ENCODE measurements at regions not wholly inside any gene's neighbourhood (a gene's known extent, or its start where the extent isn't known, plus 50 kb on each side); places are given as distances from the start of the nearest gene placed in this dataset.

DNA sequence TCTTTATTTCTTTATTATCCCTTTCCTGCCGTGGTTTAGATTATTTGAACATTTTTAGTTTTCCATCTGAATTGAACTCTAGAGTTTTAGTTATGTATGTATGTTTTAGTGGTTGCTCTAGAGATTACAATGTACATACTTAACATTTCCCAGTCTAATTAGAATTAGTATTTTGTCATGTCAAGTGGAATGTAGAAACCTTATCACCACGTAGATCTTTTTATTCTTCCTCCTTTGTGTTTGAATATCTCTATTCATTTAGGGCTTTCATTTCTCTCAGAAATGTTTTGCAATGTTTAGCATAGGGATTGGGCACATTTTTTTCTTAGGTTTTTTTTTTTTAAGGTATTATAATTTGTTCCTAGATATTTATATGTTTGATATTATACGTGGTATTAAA, 73.1 kb upstream of the EZR start:
- H2BK5ac ChIP-seq (ENCODE audit: low read depth, low read length) = no peak overlapping the region
- no peaks in the 10 kb centered on the region for H3K79me1 ChIP-seq (ENCODE audit: low read depth, low read length)
- no peak overlapping the region for H2BK12ac ChIP-seq (ENCODE audit: low read depth, low read length)
- POLR2A ChIA-PET (ENCODE audit: partially characterized antibody) = no interaction called here
- CTCF ChIA-PET (ENCODE audit: partially characterized antibody) = no interaction called here
- DNase-seq (ENCODE audit: low read depth in 1 of 2, low spot score in 2 of 2) = no peak
- no peak overlapping the region for H2BK120ac ChIP-seq (replicated peaks; ENCODE audit: low read depth, low read length)
- no peak overlapping the region for H2AFZ ChIP-seq (ENCODE audit: low read length)
- H3K23me2 ChIP-seq (ENCODE audit: low read depth, low read length) = no peaks in the 10 kb centered on the region
- H3K27me3 ChIP-seq (replicated peaks in 1 of 4; ENCODE audit: control insufficient read depth in 3 of 4, extremely low read depth in 1 of 4, insufficient read depth in 3 of 4, low read length in 3 of 4) = no peaks in the 10 kb centered on the region
- no peak overlapping the region for H3K56ac ChIP-seq (replicated peaks; ENCODE audit: insufficient read length, low read depth, low read length)
- H4K8ac ChIP-seq (ENCODE audit: extremely low read depth, insufficient read depth, low read length) = no peak overlapping the region
- H3K4me2 ChIP-seq (ENCODE audit: insufficient read depth in 1 of 2, low read depth in 2 of 2, low read length in 2 of 2) = no peak overlapping the region
- H3K23ac ChIP-seq (ENCODE audit: insufficient read length) = no peak overlapping the region
- no peak for FAIRE-seq
- H3K9me3 ChIP-seq (ENCODE audit: insufficient read depth in 2 of 2, low read depth in 1 of 2, low read length in 1 of 2) = no peaks in the 10 kb centered on the region; a peak in 1 of 4 replicates
- no peak overlapping the region for H3K9ac ChIP-seq (replicated peaks in 1 of 4; ENCODE audit: extremely low read depth in 1 of 4, low read depth in 3 of 4, low read length in 3 of 4)
- H3K79me2 ChIP-seq (ENCODE audit: control insufficient read depth in 1 of 2, insufficient read depth in 2 of 2, low read length in 2 of 2) = no peaks in the 10 kb centered on the region
- peaks cover 0 to 11% (median 0%) of the 10 kb centered on the region in 4 experiments; a peak in 3 of 7 replicates for H3K4me1 ChIP-seq (replicated peaks in 1 of 4; ENCODE audit: control insufficient read depth in 3 of 4, insufficient read depth in 4 of 4, low read length in 3 of 4)
- no peaks in the 10 kb centered on the region for H3K36me3 ChIP-seq (ENCODE audit: control insufficient read depth in 2 of 4, insufficient read depth in 4 of 4, low read length in 3 of 4)
- TF ChIP-seq CBX5 (IDR thresholded peaks at IDR 0.05; ENCODE audit: low read depth, low read length) (no peak), POU5F1 (IDR thresholded peaks at IDR 0.05; ENCODE audit: low read depth, low read length) (no peak), SIN3A (conservative IDR thresholded peaks at IDR 0.05 in 1 of 2, IDR thresholded peaks at IDR 0.05 in 1 of 2; ENCODE audit: low read depth in 1 of 2, low read length in 2 of 2) (no peak), TCF12 (IDR thresholded peaks at IDR 0.05; ENCODE audit: low read depth, low read length) (no peak), TBP (IDR thresholded peaks at IDR 0.05; ENCODE audit: low read depth, low read length) (no peak), CHD2 (IDR thresholded peaks at IDR 0.05; ENCODE audit: low read length) (no peak), RNF2 (IDR thresholded peaks at IDR 0.05; ENCODE audit: borderline replicate concordance, low read depth, low read length, missing control alignments, poor library complexity, severe bottlenecking) (no peak)
- H2BK15ac ChIP-seq (ENCODE audit: low read length) = no peak overlapping the region
- H4K20me1 ChIP-seq (replicated peaks in 1 of 2; ENCODE audit: control insufficient read depth in 1 of 2, insufficient read depth in 2 of 2, low read length in 2 of 2) = no peaks in the 10 kb centered on the region
- WGBS, 2 experiments (ENCODE audit: extremely low coverage in 1 of 2, insufficient coverage in 1 of 2, insufficient read length in 1 of 2, insufficient replicate concordance in 2 of 2, low coverage in 1 of 2, low lambda C conversion rate in 2 of 2, missing lambda C conversion rate in 1 of 2) = 90% methylated on average over 3 of the region's 3 CpGs; no CpG with 5 or more reads in 1 of the 2 experiments
- H3K14ac ChIP-seq (ENCODE audit: insufficient read length) = no peak overlapping the region
- no peak overlapping the region for H2BK20ac ChIP-seq (ENCODE audit: low read length)
- no peak overlapping the region for H2AK5ac ChIP-seq (ENCODE audit: low read depth, low read length)
- H3K4ac ChIP-seq (replicated peaks; ENCODE audit: insufficient read length, low read depth, low read length) = no peak overlapping the region
- H4K91ac ChIP-seq (replicated peaks; ENCODE audit: insufficient read length, low read length) = no peak overlapping the region
- H3K4me3 ChIP-seq (ENCODE audit: extremely low read depth in 1 of 4, insufficient read depth in 2 of 4, low read depth in 3 of 4, low read length in 4 of 4) = no peak overlapping the region
- no peak overlapping the region for H4K5ac ChIP-seq (ENCODE audit: insufficient read length, low read depth, low read length)
- no peak overlapping the region for H3K18ac ChIP-seq (ENCODE audit: extremely low read depth, low read length)
- no peak overlapping the region for H3K27ac ChIP-seq (ENCODE audit: low read depth, low read length)

Measured in H1 (cell line).